HepG2 (cell line): ENCODE measurements at regions not wholly inside any gene's neighbourhood (a gene's known extent, or its start where the extent isn't known, plus 50 kb on each side); places are given as distances from the start of the nearest gene placed in this dataset.

Source experiments
- ATAC-seq: fragments of 200-7000 bp; cut with Tn5 transposase; 3 replicates; pipeline ENCODE4 v1.9.1; 2020; ENCODE audit warnings: mild to moderate bottlenecking, moderate library complexity
- BruUV-seq: library from RNA; stranded (reverse); fragments of 400-500 nt; replicated peaks from 2 replicates; lab custom pipeline; 2021; lab: Mats Ljungman, UMichigan
- CTCF ChIA-PET: fragments of 300-600 bp; formaldehyde crosslinking; extraction: SDS; loops from one replicate; lab custom pipeline; 2021; ENCODE audit warnings: low total read pairs, inconsistent platforms, low intra/inter-chr PET ratio; lab: Yijun Ruan, JAX
- POLR2A ChIA-PET: fragments of 350-600 bp; sonication (Branson Sonifier 250); formaldehyde crosslinking; loops from one replicate; lab custom pipeline; 2020; ENCODE audit warnings: antibody characterized with exemption, inconsistent platforms; lab: Yijun Ruan, JAX
- DNase-seq: peaks from one replicate; pipeline ENCODE4 v3.0.0-alpha.2; 2015; ENCODE audit warnings: low spot score
- FAIRE-seq: peaks from 3 replicates; lab custom pipeline; 2011; peaks lifted over from hg19 to GRCh38; lab: Jason Lieb, UNC
- H2AFZ ChIP-seq: one replicate; pipeline ENCODE4 v1.6.1; 2011; ENCODE audit warnings: low read length, inconsistent platforms
- H3K27ac ChIP-seq: fragments of 300-600 bp; 3 replicates; pipeline ENCODE4 v1.8.0; 2011; ENCODE audit warnings: mixed run types, mild to moderate bottlenecking, mixed read lengths, low read length, inconsistent platforms; ENCODE audit not compliant: insufficient read depth; ENCODE audit errors: extremely low read length
- H3K27me3 ChIP-seq, 2 experiments: fragments of 200-600 bp in 1 of 2; 2 replicates in 1 of 2; 3 replicates in 1 of 2; pipeline versions ENCODE4 v1.6.0 to v1.8.0; 2011; ENCODE audit warnings: low read length in 2 of 2, mild to moderate bottlenecking in 2 of 2, moderate library complexity in 2 of 2, inconsistent platforms in 1 of 2; ENCODE audit not compliant: insufficient read depth in 2 of 2, control insufficient read depth in 1 of 2
- H3K36me3 ChIP-seq, 2 experiments: fragments of 200-600 bp in 1 of 2; replicated peaks in 1 of 2; 2 replicates in 1 of 2; 3 replicates in 1 of 2; pipeline versions ENCODE4 v1.5.1 to v1.8.0; 2011; ENCODE audit warnings: low read length in 2 of 2, inconsistent platforms in 1 of 2; ENCODE audit not compliant: insufficient read depth in 2 of 2, control insufficient read depth in 1 of 2
- H3K4me1 ChIP-seq: 2 replicates; pipeline ENCODE4 v1.5.1; 2012; ENCODE audit warnings: low read length, inconsistent platforms; ENCODE audit not compliant: insufficient read depth
- H3K4me2 ChIP-seq: 2 replicates; pipeline ENCODE4 v1.6.0; 2011; ENCODE audit warnings: low read depth, low read length, inconsistent platforms
- H3K4me3 ChIP-seq, 3 experiments: fragments of 200-600 bp in 1 of 3; sonication (generic), shearing (Covaris generic) in 1 of 3; replicated peaks in 1 of 3; 2 replicates each; pipeline ENCODE4 v1.5.1; 2011 to 2016; ENCODE audit warnings: low read length in 3 of 3, inconsistent platforms in 2 of 3, low read depth in 2 of 3, mild to moderate bottlenecking in 2 of 3, control low read depth in 1 of 3, mixed read lengths in 1 of 3; ENCODE audit not compliant: insufficient read depth in 1 of 3
- H3K79me2 ChIP-seq: one replicate; pipeline ENCODE4 v1.6.1; 2011; ENCODE audit warnings: low read length, inconsistent platforms; ENCODE audit not compliant: insufficient read depth
- H3K9ac ChIP-seq: 2 replicates; pipeline ENCODE4 v1.6.0; 2011; ENCODE audit warnings: mild to moderate bottlenecking, low read depth, low read length, inconsistent platforms; ENCODE audit not compliant: insufficient read depth
- H3K9me3 ChIP-seq: 2 replicates; pipeline ENCODE4 v1.5.1; 2012; ENCODE audit warnings: mild to moderate bottlenecking, low read length
- H4K20me1 ChIP-seq: 2 replicates; pipeline ENCODE4 v1.6.0; 2011; ENCODE audit warnings: inconsistent platforms, mild to moderate bottlenecking, low read length, moderate library complexity; ENCODE audit not compliant: insufficient read depth
- ATRX ChIP-seq: sonication (generic); formaldehyde crosslinking; IDR thresholded peaks from 2 replicates; pipeline ENCODE4 v1.4.0; 2020; ENCODE audit warnings: missing genetic modification reagents, borderline replicate concordance
- FOXJ3 ChIP-seq: sonication (generic); formaldehyde crosslinking; IDR thresholded peaks from 2 replicates; pipeline ENCODE4 v1.4.0; 2020; ENCODE audit warnings: missing genetic modification reagents, mild to moderate bottlenecking, borderline replicate concordance
- HINFP ChIP-seq: sonication (generic); formaldehyde crosslinking; IDR thresholded peaks from 2 replicates; pipeline ENCODE4 v1.4.0; 2020; ENCODE audit warnings: low read depth, mild to moderate bottlenecking, missing genetic modification reagents
- SMARCE1 ChIP-seq: fragments of 450-650 bp; IDR thresholded peaks from 2 replicates; pipeline ENCODE4 v1.6.1; 2017; ENCODE audit warnings: borderline replicate concordance
- STAT5B ChIP-seq: sonication (generic); formaldehyde crosslinking; IDR thresholded peaks from 2 replicates; pipeline ENCODE4 v1.4.0; 2020; ENCODE audit warnings: missing genetic modification reagents
- ZNF142 ChIP-seq: sonication (generic); formaldehyde crosslinking; IDR thresholded peaks from 2 replicates; pipeline ENCODE4 v1.4.0; 2020; ENCODE audit warnings: missing genetic modification reagents
- ZNF207 ChIP-seq: fragments of 450-650 bp; IDR thresholded peaks from 2 replicates; pipeline ENCODE4 v1.6.1; 2016; ENCODE audit warnings: antibody characterized with exemption, borderline replicate concordance
- ZNF430 ChIP-seq: sonication (generic); formaldehyde crosslinking; IDR thresholded peaks from 2 replicates; pipeline ENCODE4 v1.9.0; 2021; ENCODE audit warnings: mild to moderate bottlenecking, missing genetic modification reagents
- ZSCAN21 ChIP-seq: sonication (generic); formaldehyde crosslinking; IDR thresholded peaks from 2 replicates; pipeline ENCODE4 v1.8.0; 2022; ENCODE audit warnings: mild to moderate bottlenecking, missing genetic modification reagents, moderate library complexity, borderline replicate concordance
- ZSCAN29 ChIP-seq: sonication (generic); formaldehyde crosslinking; conservative IDR thresholded peaks from 2 replicates; pipeline ENCODE4 v1.4.0; 2020; ENCODE audit warnings: mild to moderate bottlenecking, missing genetic modification reagents
- ZZZ3 ChIP-seq: sonication (generic); formaldehyde crosslinking; IDR thresholded peaks from 2 replicates; pipeline ENCODE4 v1.4.0; 2020; ENCODE audit warnings: missing genetic modification reagents, mild to moderate bottlenecking, borderline replicate concordance
- WGBS: methylation state at CpG from one replicate; pipeline ENCODE4 v1.1.6; 2017; ENCODE audit warnings: low lambda C conversion rate; 5-methylcytosine and 5-hydroxymethylcytosine counted together
- in situ Hi-C: cut with HindIII; loops from 2 replicates; pipeline ENCODE4 v1.10.0; 2017; ENCODE audit warnings: low pct_unique_long_range_greater_than_20kb; ENCODE audit not compliant: extremely low pct_ligation_motif_present
- intact Hi-C: fragments of 100-400 bp; cut with micrococcal nuclease; formaldehyde crosslinking; loops from one replicate; pipeline ENCODE4 v1.10.0; 2022; ENCODE audit not compliant: unreplicated experiment

- no peak for TF ChIP-seq SMARCE1
- no peak for TF ChIP-seq ZNF430
- no peak for TF ChIP-seq HINFP (CRISPR knock-in tag)
- no peak for TF ChIP-seq STAT5B (CRISPR knock-in tag)
- no peak for TF ChIP-seq ZNF142 (CRISPR knock-in tag)
- TF ChIP-seq, all 625 proteins: peak for 0
Measured at GRCh38 chr1:175823406-175823805, 80.0 kb upstream of the TNR start (continued).

GRCh38 chr1:175822580-175822979, 79.2 kb upstream of the TNR start:
- Histone ChIP-seq H3K27ac (no peak overlapping the region), H3K27me3 (no peaks in the 10 kb centered on the region), H3K9me3 (no peaks in the 10 kb centered on the region), H3K9ac (no peak overlapping the region), H3K36me3 (no peaks in the 10 kb centered on the region), H4K20me1 (no peaks in the 10 kb centered on the region), H3K4me2 (no peak overlapping the region), H3K4me3 (no peak overlapping the region), H3K4me1 (no peaks in the 10 kb centered on the region), H2AFZ (no peak overlapping the region), H3K79me2 (no peaks in the 10 kb centered on the region)
- intact Hi-C loops = no loop called here
- ChIA-PET CTCF (no interaction called here), POLR2A (no interaction called here)
- in situ Hi-C loops = no loop called here
- WGBS = 0% methylated on average over 2 of the region's 2 CpGs
- no peak for ATAC-seq
- BruUV-seq = no TSS peak
- no peak for DNase-seq
- TF ChIP-seq FOXJ3 = no peak
- TF ChIP-seq ZSCAN21 (CRISPR knock-in tag) = no peak
- no peak for TF ChIP-seq ZNF207
- no peak for TF ChIP-seq ZSCAN29 (CRISPR knock-in tag)
- TF ChIP-seq ZZZ3 (CRISPR knock-in tag) = no peak
- TF ChIP-seq ATRX = no peak
- no peak for FAIRE-seq
